HEK293 (cell line): ENCODE measurements at regions not wholly inside any gene's neighbourhood (a gene's known extent, or its start where the extent isn't known, plus 50 kb on each side); places are given as distances from the start of the nearest gene placed in this dataset.

Experiments used
- CTCF ChIA-PET: fragments of 350-600 bp; formaldehyde crosslinking; extraction: SDS; loops from one replicate; lab custom pipeline; 2021; ENCODE audit warnings: antibody characterized with exemption; lab: Yijun Ruan, JAX
- POLR2A ChIA-PET: fragments of 300-600 bp; formaldehyde crosslinking; extraction: SDS; loops from one replicate; lab custom pipeline; 2020; ENCODE audit warnings: antibody characterized with exemption, inconsistent platforms; lab: Yijun Ruan, JAX
- H3K27ac ChIP-seq: fragments of 200-500 bp; sonication (Bioruptor generic); 2 replicates; pipeline ENCODE4 v1.5.1; 2014; ENCODE audit warnings: low read depth, low read length, control low read depth, inconsistent platforms; ENCODE audit errors: extremely low read depth
- H3K36me3 ChIP-seq, 2 experiments: fragments of 200-500 bp in 1 of 2; sonication (Bioruptor generic) in 1 of 2; 1 replicate in 1 of 2; 2 replicates in 1 of 2; pipeline ENCODE4 v1.5.1; 2014 to 2017; ENCODE audit warnings: inconsistent platforms in 2 of 2, low read length in 2 of 2; ENCODE audit not compliant: control insufficient read depth in 2 of 2, insufficient read depth in 1 of 2
- H3K4me1 ChIP-seq: fragments of 200-500 bp; sonication (Bioruptor generic); 2 replicates; pipeline ENCODE4 v1.5.1; 2014; ENCODE audit warnings: mild to moderate bottlenecking, low read length, inconsistent platforms; ENCODE audit not compliant: control insufficient read depth, insufficient read depth
- H3K4me3 ChIP-seq: 2 replicates; pipeline ENCODE4 v1.5.1; 2011; ENCODE audit warnings: low read depth, mild to moderate bottlenecking, control low read depth, low read length, moderate library complexity
- H3K9me3 ChIP-seq: fragments of 200-500 bp; sonication (Bioruptor generic); 2 replicates; pipeline ENCODE4 v1.5.1; 2014; ENCODE audit warnings: low read depth, low read length, inconsistent platforms; ENCODE audit not compliant: control insufficient read depth, insufficient read depth
- PRDM10 ChIP-seq: fragments of 450-650 bp; formaldehyde crosslinking; IDR thresholded peaks from 2 replicates; pipeline ENCODE4 v1.5.1; 2016; ENCODE audit warnings: missing biosample characterization, missing genetic modification characterization
- RBAK ChIP-seq: fragments of 450-650 bp; formaldehyde crosslinking; IDR thresholded peaks from 2 replicates; pipeline ENCODE4 v1.5.1; 2016; ENCODE audit warnings: missing biosample characterization, missing genetic modification characterization
- YY1 ChIP-seq: fragments of 450-650 bp; formaldehyde crosslinking; IDR thresholded peaks from 2 replicates; pipeline ENCODE4 v1.5.1; 2018; ENCODE audit warnings: missing biosample characterization, missing genetic modification characterization
- ZBTB11 ChIP-seq: fragments of 450-650 bp; formaldehyde crosslinking; conservative IDR thresholded peaks from 2 replicates; pipeline ENCODE4 v1.5.1; 2016; ENCODE audit warnings: low read depth, missing biosample characterization, missing genetic modification characterization
- ZBTB44 ChIP-seq: fragments of 450-650 bp; IDR thresholded peaks from 2 replicates; pipeline ENCODE4 v1.5.1; 2018; ENCODE audit warnings: missing biosample characterization, mild to moderate bottlenecking, missing genetic modification characterization
- ZFHX2 ChIP-seq: fragments of 450-650 bp; formaldehyde crosslinking; conservative IDR thresholded peaks from 2 replicates; pipeline ENCODE4 v1.5.1; 2016; ENCODE audit warnings: missing biosample characterization, missing genetic modification characterization
- ZFP37 ChIP-seq: fragments of 450-650 bp; formaldehyde crosslinking; IDR thresholded peaks from 2 replicates; pipeline ENCODE4 v1.5.1; 2016; ENCODE audit warnings: missing biosample characterization, missing genetic modification characterization
- ZNF148 ChIP-seq: fragments of 450-650 bp; formaldehyde crosslinking; IDR thresholded peaks from 2 replicates; pipeline ENCODE4 v1.5.0; 2017; ENCODE audit warnings: missing biosample characterization, missing genetic modification characterization, borderline replicate concordance
- ZNF26 ChIP-seq: fragments of 450-650 bp; formaldehyde crosslinking; IDR thresholded peaks from 2 replicates; pipeline ENCODE4 v1.5.1; 2016; ENCODE audit warnings: missing biosample characterization, missing genetic modification characterization
- ZNF292 ChIP-seq: fragments of 450-650 bp; formaldehyde crosslinking; IDR thresholded peaks from 2 replicates; pipeline ENCODE4 v1.5.1; 2016; ENCODE audit warnings: low read depth, missing biosample characterization, missing genetic modification characterization, borderline replicate concordance
- ZNF416 ChIP-seq: fragments of 450-650 bp; formaldehyde crosslinking; IDR thresholded peaks from 2 replicates; pipeline ENCODE4 v1.5.1; 2016; ENCODE audit warnings: missing biosample characterization, missing genetic modification characterization
- ZNF501 ChIP-seq: fragments of 450-650 bp; formaldehyde crosslinking; IDR thresholded peaks from 2 replicates; pipeline ENCODE4 v1.5.1; 2016; ENCODE audit warnings: missing biosample characterization, missing genetic modification characterization
- ZNF518A ChIP-seq: fragments of 450-650 bp; formaldehyde crosslinking; conservative IDR thresholded peaks from 2 replicates; pipeline ENCODE4 v1.5.1; 2016; ENCODE audit warnings: low read depth, missing biosample characterization, missing genetic modification characterization
- ZNF704 ChIP-seq: fragments of 450-650 bp; formaldehyde crosslinking; IDR thresholded peaks from 2 replicates; pipeline ENCODE4 v1.5.1; 2016; ENCODE audit warnings: missing biosample characterization, missing genetic modification characterization

GRCh38 chr2:6475155-6475940 lies 390.4 kb downstream of the CMPK2 start:
- H3K4me1 ChIP-seq, result no peaks in the 10 kb centered on the region
- H3K9me3 ChIP-seq, result no peaks in the 10 kb centered on the region
- H3K27ac ChIP-seq, result no peak overlapping the region
- ChIA-PET POLR2A (no interaction called here), CTCF (no interaction called here)
- no peak for TF ChIP-seq ZNF416 (tag by site-specific recombination)
- no peak for TF ChIP-seq ZNF518A (tag by site-specific recombination)
- no peak for TF ChIP-seq ZFHX2
- TF ChIP-seq ZNF148 (tag by site-specific recombination), result no peak
- TF ChIP-seq ZBTB11 (tag by site-specific recombination), result no peak
- no peak for TF ChIP-seq ZBTB44
- TF ChIP-seq YY1, result no peak
- TF ChIP-seq ZFP37 (tag by site-specific recombination), result no peak
- no peak for TF ChIP-seq ZNF501 (tag by site-specific recombination)
- TF ChIP-seq RBAK (tag by site-specific recombination), result no peak
- TF ChIP-seq PRDM10 (tag by site-specific recombination), result no peak
- TF ChIP-seq ZNF26 (tag by site-specific recombination), result no peak
- TF ChIP-seq ZNF292 (tag by site-specific recombination), result no peak
- no peak for TF ChIP-seq ZNF704
- no peaks in the 10 kb centered on the region for H3K36me3 ChIP-seq
- H3K4me3 ChIP-seq, result no peak overlapping the region
